Epithelial cell of proximal tubule (primary cell): ENCODE measurements at regions not wholly inside any gene's neighbourhood (a gene's known extent, or its start where the extent isn't known, plus 50 kb on each side); places are given as distances from the start of the nearest gene placed in this dataset.

ENCODE experiments used
- DNase-seq: peaks from one replicate; pipeline ENCODE4 v3.0.0-alpha.2; 2011; ENCODE audit warnings: low read depth
- H3K4me3 ChIP-seq: 2 replicates; pipeline ENCODE4 v1.5.1; 2011; ENCODE audit warnings: low read depth, mild to moderate bottlenecking, low read length
- CTCF ChIP-seq: conservative IDR thresholded peaks from 2 replicates; pipeline ENCODE4 v1.5.1; 2012; ENCODE audit warnings: low read depth, mild to moderate bottlenecking, low read length

GRCh38 chr18:55642191-55642590, 54.2 kb upstream of the TCF4 start:
- H3K4me3 ChIP-seq: no peak overlapping the region
- no peak for TF ChIP-seq CTCF
- DNase-seq: no peak

GRCh38 chr18:55641486-55641885, 53.5 kb upstream of the TCF4 start:
- no peak for TF ChIP-seq CTCF
- DNase-seq: no peak
- no peak overlapping the region for H3K4me3 ChIP-seq
